GM12873 (cell line): ENCODE measurements at regions not wholly inside any gene's neighbourhood (a gene's known extent, or its start where the extent isn't known, plus 50 kb on each side); places are given as distances from the start of the nearest gene placed in this dataset.

Experiments
- CTCF ChIP-seq: IDR thresholded peaks from 2 replicates; pipeline ENCODE4 v1.5.1; 2012; ENCODE audit warnings: low read depth, mild to moderate bottlenecking, moderate library complexity, low read length, control low read depth; ENCODE audit not compliant: insufficient read depth; ENCODE audit errors: missing control alignments

- TF ChIP-seq CTCF: no peak
Observed at GRCh38 chr7:8314566-8314965, 52.6 kb upstream of the ICA1 start.

- TF ChIP-seq CTCF: no peak
Observed at GRCh38 chr7:8319115-8319514, 57.1 kb upstream of the ICA1 start.

- TF ChIP-seq CTCF: no peak
Observed at GRCh38 chr7:8320174-8320573, 58.2 kb upstream of the ICA1 start.

- no peak for TF ChIP-seq CTCF
Observed at GRCh38 chr7:8321312-8321711, 59.3 kb upstream of the ICA1 start.

GRCh38 chr7:8322667-8323066, 60.7 kb upstream of the ICA1 start:
- no peak for TF ChIP-seq CTCF

GRCh38 chr7:8325067-8325466, 63.1 kb upstream of the ICA1 start:
- TF ChIP-seq CTCF: no peak

GRCh38 chr7:8327199-8327598, 65.2 kb upstream of the ICA1 start:
- TF ChIP-seq CTCF: no peak
